ENCODE measurements at regions not wholly inside any gene's neighbourhood (a gene's known extent, or its start where the extent isn't known, plus 50 kb on each side); places are given as distances from the start of the nearest gene placed in this dataset.

DNA sequence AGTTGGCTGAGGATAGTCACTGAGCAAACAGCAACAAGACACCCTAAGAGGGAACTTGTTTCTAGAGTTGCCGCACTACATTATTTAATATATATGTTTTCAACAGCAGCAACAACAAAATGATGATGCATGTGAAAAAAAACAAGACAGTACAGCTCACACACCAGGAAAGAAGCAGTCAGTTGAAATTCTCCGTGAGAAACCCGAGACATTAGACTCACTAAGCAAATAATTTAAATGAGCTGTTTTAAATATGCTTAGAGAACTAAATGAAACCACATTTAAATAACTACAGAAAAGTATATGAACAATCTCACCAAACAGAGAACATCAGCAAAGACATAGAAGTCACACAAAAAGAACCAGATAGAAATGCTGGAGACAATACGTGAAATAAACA lies 426.3 kb upstream of the PFKP start:
- DNase-seq (ENCODE audit: extremely low spot score, unreplicated experiment) = no peak
- Mint-ChIP-seq H3K9me3 (peaks cover 6% of the 10 kb centered on the region), H3K27ac (no peak overlapping the region), H3K36me3 (no peaks in the 10 kb centered on the region), H3K4me3 (no peak overlapping the region), H3K27me3 (peaks cover 26% of the 10 kb centered on the region), H3K4me1 (ENCODE audit: unreplicated experiment) (no peaks in the 10 kb centered on the region)
- TF ChIP-seq, protein P1, sequence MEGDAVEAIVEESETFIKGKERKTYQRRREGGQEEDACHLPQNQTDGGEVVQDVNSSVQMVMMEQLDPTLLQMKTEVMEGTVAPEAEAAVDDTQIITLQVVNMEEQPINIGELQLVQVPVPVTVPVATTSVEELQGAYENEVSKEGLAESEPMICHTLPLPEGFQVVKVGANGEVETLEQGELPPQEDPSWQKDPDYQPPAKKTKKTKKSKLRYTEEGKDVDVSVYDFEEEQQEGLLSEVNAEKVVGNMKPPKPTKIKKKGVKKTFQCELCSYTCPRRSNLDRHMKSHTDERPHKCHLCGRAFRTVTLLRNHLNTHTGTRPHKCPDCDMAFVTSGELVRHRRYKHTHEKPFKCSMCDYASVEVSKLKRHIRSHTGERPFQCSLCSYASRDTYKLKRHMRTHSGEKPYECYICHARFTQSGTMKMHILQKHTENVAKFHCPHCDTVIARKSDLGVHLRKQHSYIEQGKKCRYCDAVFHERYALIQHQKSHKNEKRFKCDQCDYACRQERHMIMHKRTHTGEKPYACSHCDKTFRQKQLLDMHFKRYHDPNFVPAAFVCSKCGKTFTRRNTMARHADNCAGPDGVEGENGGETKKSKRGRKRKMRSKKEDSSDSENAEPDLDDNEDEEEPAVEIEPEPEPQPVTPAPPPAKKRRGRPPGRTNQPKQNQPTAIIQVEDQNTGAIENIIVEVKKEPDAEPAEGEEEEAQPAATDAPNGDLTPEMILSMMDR (conservative IDR thresholded peaks at IDR 0.05) = no peak

DNA sequence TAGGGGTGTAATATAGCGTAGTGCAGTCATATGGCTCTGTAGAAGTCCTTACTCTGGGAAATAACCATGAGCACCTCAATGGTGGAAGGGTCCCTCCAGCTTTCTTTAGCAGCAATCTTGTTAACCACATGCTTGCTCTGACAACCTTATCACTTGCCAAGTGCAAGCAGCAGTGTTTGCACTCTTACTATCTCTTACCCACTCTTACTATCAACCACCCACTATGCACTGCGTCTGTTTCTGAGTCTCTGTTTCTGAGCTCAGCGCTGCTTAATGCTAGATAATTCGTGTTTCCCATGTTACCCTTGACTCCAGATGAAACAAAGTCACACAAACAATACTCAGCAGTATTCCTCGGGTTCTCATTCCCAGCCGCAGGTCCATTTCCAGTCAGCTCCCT lies 433.7 kb upstream of the PFKP start:
- H3K4me3 Mint-ChIP-seq = no peak overlapping the region
- TF ChIP-seq, protein P1 (conservative IDR thresholded peaks at IDR 0.05) = no peak
- no peak overlapping the region for H3K27ac Mint-ChIP-seq
- DNase-seq (ENCODE audit: extremely low spot score, unreplicated experiment) = no peak
- no peaks in the 10 kb centered on the region for H3K9me3 Mint-ChIP-seq
- peaks cover 8% of the 10 kb centered on the region for H3K4me1 Mint-ChIP-seq (ENCODE audit: unreplicated experiment)
- peaks cover 43% of the 10 kb centered on the region for H3K27me3 Mint-ChIP-seq
- no peaks in the 10 kb centered on the region for H3K36me3 Mint-ChIP-seq

DNA sequence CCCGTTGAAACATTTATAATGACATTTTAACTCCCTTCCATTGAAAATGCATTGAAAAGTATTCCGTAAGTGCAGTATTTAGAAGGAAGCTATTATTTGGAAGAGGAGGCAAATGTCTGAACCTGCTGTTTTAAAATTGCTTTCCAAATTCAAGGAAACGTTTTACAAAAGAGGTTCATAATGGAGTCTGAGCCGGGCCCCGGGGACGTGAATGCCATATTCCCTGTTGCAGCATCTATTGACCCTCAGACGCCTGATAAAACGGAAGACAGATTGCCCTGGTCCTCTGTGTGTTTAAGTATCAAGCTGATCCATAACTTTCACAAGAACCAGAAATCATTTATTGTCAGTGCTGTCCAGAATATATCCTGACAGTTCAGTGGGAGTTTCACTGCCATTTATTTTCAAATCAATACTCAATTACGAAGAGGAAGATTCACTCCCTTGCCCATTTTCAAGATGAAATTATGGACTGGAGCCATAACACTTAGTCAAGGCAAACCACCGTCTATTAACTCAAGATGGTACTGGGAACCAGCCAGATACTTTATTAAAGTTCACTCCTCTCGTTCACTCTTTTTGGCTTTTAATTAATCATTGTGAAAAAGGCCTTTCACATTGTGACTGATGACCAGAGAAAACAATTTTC lies 435.7 kb upstream of the PFKP start:
- Mint-ChIP-seq H3K36me3 (no peaks in the 10 kb centered on the region), H3K4me3 (no peak overlapping the region), H3K9me3 (no peaks in the 10 kb centered on the region), H3K4me1 (ENCODE audit: unreplicated experiment) (peaks cover 8% of the 10 kb centered on the region), H3K27ac (no peak overlapping the region), H3K27me3 (peaks cover 36% of the 10 kb centered on the region)
- DNase-seq (ENCODE audit: extremely low spot score, unreplicated experiment) = no peak
- TF ChIP-seq, protein P1 (conservative IDR thresholded peaks at IDR 0.05) = no peak

DNA sequence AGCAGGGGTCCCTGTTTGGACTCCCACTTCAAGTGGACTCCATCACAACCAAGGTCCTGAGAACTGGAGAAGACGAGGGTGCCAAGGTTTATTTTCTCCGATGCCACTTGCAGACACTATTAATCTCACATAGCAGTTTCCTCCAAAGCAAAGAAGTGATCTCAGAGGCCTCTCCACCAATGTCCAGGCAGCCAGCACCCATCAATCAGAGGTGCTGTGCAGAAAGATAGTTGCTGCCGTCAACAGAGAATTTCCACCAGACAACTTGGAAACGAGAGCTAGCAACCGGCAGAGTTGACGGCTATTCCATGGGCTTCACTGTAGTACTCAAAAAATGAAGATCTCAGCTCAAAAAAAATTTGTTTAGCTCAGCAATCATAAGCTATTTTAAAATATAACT lies 438.6 kb upstream of the PFKP start:
- Mint-ChIP-seq H3K9me3 (no peaks in the 10 kb centered on the region), H3K27me3 (peaks cover 40% of the 10 kb centered on the region), H3K4me3 (no peak overlapping the region), H3K4me1 (ENCODE audit: unreplicated experiment) (peaks cover 8% of the 10 kb centered on the region), H3K36me3 (no peaks in the 10 kb centered on the region), H3K27ac (no peak overlapping the region)
- TF ChIP-seq, protein P1 (conservative IDR thresholded peaks at IDR 0.05) = no peak
- DNase-seq (ENCODE audit: extremely low spot score, unreplicated experiment) = no peak

DNA sequence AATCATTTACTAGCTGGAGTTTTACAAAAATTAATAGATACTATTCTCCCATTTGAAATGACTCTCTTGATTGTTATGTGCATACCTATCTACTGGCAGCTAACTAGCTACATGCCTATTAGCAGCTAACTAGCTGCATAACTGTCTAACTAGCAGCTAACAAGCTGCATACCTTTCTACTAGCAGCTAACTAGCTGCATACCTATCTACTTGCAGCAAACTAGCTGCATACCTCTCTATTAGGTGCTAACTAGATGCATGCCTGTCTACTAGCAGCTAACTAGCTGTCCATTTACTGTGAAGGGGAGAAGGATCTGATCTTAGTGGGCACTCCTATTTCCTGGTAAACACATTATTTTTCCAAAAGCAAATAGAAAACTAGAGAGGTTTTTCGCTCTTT lies 439.4 kb upstream of the PFKP start:
- Mint-ChIP-seq H3K27me3 (peaks cover 42% of the 10 kb centered on the region), H3K27ac (no peak overlapping the region), H3K4me1 (ENCODE audit: unreplicated experiment) (peaks cover 8% of the 10 kb centered on the region), H3K4me3 (no peak overlapping the region), H3K9me3 (no peaks in the 10 kb centered on the region), H3K36me3 (no peaks in the 10 kb centered on the region)
- no peak for DNase-seq (ENCODE audit: extremely low spot score, unreplicated experiment)
- TF ChIP-seq, protein P1 (conservative IDR thresholded peaks at IDR 0.05) = no peak

DNA sequence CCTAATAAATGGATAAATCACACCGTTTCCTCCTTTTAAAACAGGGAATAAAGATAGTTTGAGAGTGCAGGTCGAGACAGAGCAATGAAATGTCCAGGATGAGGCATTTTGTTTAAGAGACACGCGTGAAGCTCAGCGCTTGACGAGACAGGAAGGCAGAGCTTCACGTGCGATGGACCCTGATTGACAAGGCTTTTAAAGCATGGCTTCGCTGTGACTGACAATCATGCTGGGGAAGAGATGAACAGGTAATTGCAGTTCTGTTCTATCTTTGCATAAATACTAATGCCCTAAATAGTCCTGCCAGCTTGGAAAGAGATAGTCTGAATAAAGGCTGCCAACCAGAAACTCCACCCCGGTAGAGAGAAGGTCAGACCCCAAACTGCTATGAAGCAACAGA lies 442.3 kb upstream of the PFKP start:
- DNase-seq (ENCODE audit: extremely low spot score, unreplicated experiment) = no peak
- Mint-ChIP-seq H3K4me3 (no peak overlapping the region), H3K27me3 (peaks cover 37% of the 10 kb centered on the region), H3K36me3 (no peaks in the 10 kb centered on the region), H3K4me1 (ENCODE audit: unreplicated experiment) (peaks cover 10% of the 10 kb centered on the region), H3K9me3 (no peaks in the 10 kb centered on the region), H3K27ac (no peak overlapping the region)
- TF ChIP-seq, protein P1 (conservative IDR thresholded peaks at IDR 0.05) = no peak
